ENCODE measurements at regions not wholly inside any gene's neighbourhood (a gene's known extent, or its start where the extent isn't known, plus 50 kb on each side); places are given as distances from the start of the nearest gene placed in this dataset.

DNA sequence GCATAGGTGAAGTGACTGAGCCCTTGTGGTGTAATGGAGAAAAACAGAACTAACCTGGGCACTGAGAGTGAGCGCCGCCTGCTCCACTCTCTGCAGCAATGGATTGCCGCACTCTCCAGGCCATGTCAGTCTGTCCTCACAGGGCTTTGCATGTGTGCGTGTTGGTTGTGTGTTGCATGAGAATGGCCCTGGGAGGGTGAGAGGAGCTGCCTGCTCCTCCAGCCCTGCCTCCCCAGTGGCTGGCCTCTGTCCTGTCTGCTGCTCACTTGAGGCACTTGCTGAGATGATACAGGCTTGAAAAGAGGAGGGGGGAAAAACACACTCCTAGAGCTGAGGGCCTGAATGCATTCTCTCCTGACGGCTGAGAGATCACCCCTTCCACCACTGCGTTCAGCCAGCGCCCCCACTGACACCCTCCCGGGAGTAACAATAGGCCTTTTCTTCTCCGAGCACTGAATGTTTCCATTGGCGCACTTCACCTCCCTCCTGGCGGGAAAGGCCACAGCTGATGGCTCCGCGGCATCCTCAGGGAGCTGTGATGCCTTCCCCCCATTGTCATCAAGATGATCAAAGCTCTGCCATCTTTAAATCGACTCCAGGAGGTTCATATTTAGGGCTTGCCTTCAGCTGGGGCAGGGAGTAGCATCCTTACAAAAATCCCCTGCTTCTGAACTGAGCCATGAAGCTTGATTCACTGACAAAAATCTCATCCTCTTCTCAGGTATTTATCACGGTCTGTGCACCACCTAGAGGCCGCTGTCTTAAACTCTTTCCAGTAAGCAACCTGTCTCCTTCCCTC is 49.9 kb upstream of the DAPL1 start:
- peak; percentile 64 for DNase-seq (ENCODE audit: low spot score)
- in situ Hi-C loops (cut with HindIII; ENCODE audit: extremely low pct_ligation_motif_present, low pct_unique_long_range_greater_than_20kb) (loop anchor here (5.0 to 25.0 kb wide), 2 partner anchors 283 to 713 kb away; partner anchors contain the start of genes CCDC148 and PKP4), intact Hi-C loops (cut with micrococcal nuclease; ENCODE audit: unreplicated experiment) (loop anchor here (1.0 to 2.0 kb wide), 5 partner anchors 52 to 721 kb away; no protein-coding TSS in a partner anchor)
- H3K4me1 ChIP-seq (ENCODE audit: insufficient read depth, low read length), result peaks cover 30% of the 10 kb centered on the region
- no peak overlapping the region for H3K9ac ChIP-seq (ENCODE audit: insufficient read depth, low read depth, low read length)
- ChIA-PET CTCF (ENCODE audit: low intra/inter-chr PET ratio, low total read pairs) (interaction anchor here (1.7 to 1.9 kb wide), 4 partner anchors 21 to 721 kb away, joined by 6 to 12 read pairs (median 6); no protein-coding TSS in a partner anchor), POLR2A (no interaction called here)
- WGBS (ENCODE audit: low lambda C conversion rate), result 38% methylated on average over 14 of the region's 16 CpGs
- FAIRE-seq, result peak; percentile 95
- peak; percentile 90 for ATAC-seq
- no peak overlapping the region for H3K27ac ChIP-seq (ENCODE audit: extremely low read length, insufficient read depth, low read length)
- H3K27me3 ChIP-seq (ENCODE audit: control insufficient read depth in 1 of 2, insufficient read depth in 2 of 2, low read length in 2 of 2), result peaks cover under 1 to 31% of the 10 kb centered on the region in 2 experiments; a peak in 4 of 5 replicates
- H3K36me3 ChIP-seq (replicated peaks in 1 of 2; ENCODE audit: control insufficient read depth in 1 of 2, insufficient read depth in 2 of 2, low read length in 2 of 2), result no peaks in the 10 kb centered on the region
- no peak overlapping the region for H2AFZ ChIP-seq (ENCODE audit: low read length)
- no peak overlapping the region for H3K4me3 ChIP-seq (replicated peaks in 1 of 3; ENCODE audit: insufficient read depth in 1 of 3, low read depth in 2 of 3, low read length in 3 of 3)
- no peak overlapping the region for H3K4me2 ChIP-seq (ENCODE audit: low read depth, low read length)
- BruUV-seq (replicated peaks), result no TSS peak
- no peaks in the 10 kb centered on the region for H3K79me2 ChIP-seq (ENCODE audit: insufficient read depth, low read length)
- no peaks in the 10 kb centered on the region for H3K9me3 ChIP-seq (ENCODE audit: low read length)
- no peaks in the 10 kb centered on the region for H4K20me1 ChIP-seq (ENCODE audit: insufficient read depth, low read length)
- TF ChIP-seq ZNF776 (CRISPR knock-in tag; IDR thresholded peaks at IDR 0.05) (no peak), TFAP4 (IDR thresholded peaks at IDR 0.05; ENCODE audit: borderline replicate concordance, low read depth) (peak; percentile 53; the same call in 1 of the 2 replicates), ZNF619 (CRISPR knock-in tag; IDR thresholded peaks at IDR 0.05) (no peak), ZNF501 (CRISPR knock-in tag; IDR thresholded peaks at IDR 0.05) (peak; percentile 48; the same call in 1 of the 2 replicates), PAX8 (CRISPR knock-in tag; IDR thresholded peaks at IDR 0.05; ENCODE audit: borderline replicate concordance) (no peak), ZNF160 (CRISPR knock-in tag; IDR thresholded peaks at IDR 0.05) (0 out of 2 replicates have a peak, but pooled peaks have one; percentile 49), ZNF12 (CRISPR knock-in tag; IDR thresholded peaks at IDR 0.05) (no peak), SP140L (CRISPR knock-in tag; IDR thresholded peaks at IDR 0.05; ENCODE audit: borderline replicate concordance) (no peak), ZNF605 (CRISPR knock-in tag; IDR thresholded peaks at IDR 0.05) (peak; percentile 60; the same call in 1 of the 2 replicates), TCF12 (IDR thresholded peaks at IDR 0.05) (no peak), TCF12 (CRISPR knock-in tag; IDR thresholded peaks at IDR 0.05) (no peak), MATR3 (CRISPR knock-in tag; IDR thresholded peaks at IDR 0.05) (no peak), ZBTB37 (CRISPR knock-in tag; IDR thresholded peaks at IDR 0.05) (no peak), ZNF558 (CRISPR knock-in tag; IDR thresholded peaks at IDR 0.05; ENCODE audit: borderline replicate concordance) (0 out of 2 replicates have a peak, but pooled peaks have one; percentile 54), NR2F2 (IDR thresholded peaks at IDR 0.05; ENCODE audit: borderline replicate concordance, low read depth) (no peak), ARNT2 (CRISPR knock-in tag; IDR thresholded peaks at IDR 0.05; ENCODE audit: low read depth) (no peak), ZFYVE20 (CRISPR knock-in tag; IDR thresholded peaks at IDR 0.05; ENCODE audit: borderline replicate concordance, low read depth) (no peak)
- TF ChIP-seq, protein P1, sequence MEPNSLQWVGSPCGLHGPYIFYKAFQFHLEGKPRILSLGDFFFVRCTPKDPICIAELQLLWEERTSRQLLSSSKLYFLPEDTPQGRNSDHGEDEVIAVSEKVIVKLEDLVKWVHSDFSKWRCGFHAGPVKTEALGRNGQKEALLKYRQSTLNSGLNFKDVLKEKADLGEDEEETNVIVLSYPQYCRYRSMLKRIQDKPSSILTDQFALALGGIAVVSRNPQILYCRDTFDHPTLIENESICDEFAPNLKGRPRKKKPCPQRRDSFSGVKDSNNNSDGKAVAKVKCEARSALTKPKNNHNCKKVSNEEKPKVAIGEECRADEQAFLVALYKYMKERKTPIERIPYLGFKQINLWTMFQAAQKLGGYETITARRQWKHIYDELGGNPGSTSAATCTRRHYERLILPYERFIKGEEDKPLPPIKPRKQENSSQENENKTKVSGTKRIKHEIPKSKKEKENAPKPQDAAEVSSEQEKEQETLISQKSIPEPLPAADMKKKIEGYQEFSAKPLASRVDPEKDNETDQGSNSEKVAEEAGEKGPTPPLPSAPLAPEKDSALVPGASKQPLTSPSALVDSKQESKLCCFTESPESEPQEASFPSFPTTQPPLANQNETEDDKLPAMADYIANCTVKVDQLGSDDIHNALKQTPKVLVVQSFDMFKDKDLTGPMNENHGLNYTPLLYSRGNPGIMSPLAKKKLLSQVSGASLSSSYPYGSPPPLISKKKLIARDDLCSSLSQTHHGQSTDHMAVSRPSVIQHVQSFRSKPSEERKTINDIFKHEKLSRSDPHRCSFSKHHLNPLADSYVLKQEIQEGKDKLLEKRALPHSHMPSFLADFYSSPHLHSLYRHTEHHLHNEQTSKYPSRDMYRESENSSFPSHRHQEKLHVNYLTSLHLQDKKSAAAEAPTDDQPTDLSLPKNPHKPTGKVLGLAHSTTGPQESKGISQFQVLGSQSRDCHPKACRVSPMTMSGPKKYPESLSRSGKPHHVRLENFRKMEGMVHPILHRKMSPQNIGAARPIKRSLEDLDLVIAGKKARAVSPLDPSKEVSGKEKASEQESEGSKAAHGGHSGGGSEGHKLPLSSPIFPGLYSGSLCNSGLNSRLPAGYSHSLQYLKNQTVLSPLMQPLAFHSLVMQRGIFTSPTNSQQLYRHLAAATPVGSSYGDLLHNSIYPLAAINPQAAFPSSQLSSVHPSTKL (CRISPR knock-in tag; IDR thresholded peaks at IDR 0.05), result 0 out of 2 replicates have a peak, but pooled peaks have one; percentile 10
